ENCODE measurements at regions not wholly inside any gene's neighbourhood (a gene's known extent, or its start where the extent isn't known, plus 50 kb on each side); places are given as distances from the start of the nearest gene placed in this dataset.

- no peak for DNase-seq (ENCODE audit: low spot score)
- no peak for TF ChIP-seq CTCF (IDR thresholded peaks at IDR 0.05; ENCODE audit: extremely low read depth, missing control alignments)
These were observed 1046.5 kb upstream of the ARRDC3 start for GRCh38 chr5:92429646-92430045.

GRCh38 chr5:92428415-92428814, 1045.3 kb upstream of the ARRDC3 start:
- no peak for DNase-seq (ENCODE audit: low spot score)
- no peak for TF ChIP-seq CTCF (IDR thresholded peaks at IDR 0.05; ENCODE audit: extremely low read depth, missing control alignments)

DNA sequence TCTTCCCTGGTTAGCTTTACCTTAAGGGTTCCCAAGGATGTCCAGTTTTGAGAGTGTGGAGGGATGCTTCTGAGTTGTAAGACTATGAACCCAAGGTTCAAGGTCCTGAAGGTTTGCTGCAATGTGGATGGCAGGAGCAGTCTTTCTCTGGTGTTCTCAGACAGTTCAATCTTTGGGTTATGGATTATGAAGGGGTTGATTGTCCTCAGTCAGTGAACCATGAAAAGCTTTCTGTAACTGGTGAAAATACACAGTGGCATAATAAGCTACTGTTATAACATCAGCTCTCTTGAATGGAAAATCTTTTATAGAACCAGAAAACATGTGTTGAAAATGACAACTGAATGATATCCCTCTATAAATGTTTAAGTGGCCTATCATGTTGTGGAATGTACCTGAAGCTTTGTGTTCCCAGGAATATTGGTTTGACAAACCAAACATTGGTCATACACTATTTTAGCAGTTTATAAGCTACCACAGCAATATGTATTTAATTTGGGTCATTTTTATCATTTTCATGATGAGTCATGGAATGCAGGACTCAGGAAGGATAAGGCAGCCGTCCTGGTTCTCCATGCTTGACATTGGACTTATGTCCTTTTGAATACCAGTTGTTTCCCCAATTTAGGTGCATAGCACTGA, 1041.8 kb upstream of the ARRDC3 start:
- no peak for DNase-seq (ENCODE audit: low spot score)
- no peak for TF ChIP-seq CTCF (IDR thresholded peaks at IDR 0.05; ENCODE audit: extremely low read depth, missing control alignments)

GRCh38 chr5:92421942-92422341, 1038.8 kb upstream of the ARRDC3 start:
- DNase-seq (ENCODE audit: low spot score): no peak
- TF ChIP-seq CTCF (IDR thresholded peaks at IDR 0.05; ENCODE audit: extremely low read depth, missing control alignments): no peak

DNA sequence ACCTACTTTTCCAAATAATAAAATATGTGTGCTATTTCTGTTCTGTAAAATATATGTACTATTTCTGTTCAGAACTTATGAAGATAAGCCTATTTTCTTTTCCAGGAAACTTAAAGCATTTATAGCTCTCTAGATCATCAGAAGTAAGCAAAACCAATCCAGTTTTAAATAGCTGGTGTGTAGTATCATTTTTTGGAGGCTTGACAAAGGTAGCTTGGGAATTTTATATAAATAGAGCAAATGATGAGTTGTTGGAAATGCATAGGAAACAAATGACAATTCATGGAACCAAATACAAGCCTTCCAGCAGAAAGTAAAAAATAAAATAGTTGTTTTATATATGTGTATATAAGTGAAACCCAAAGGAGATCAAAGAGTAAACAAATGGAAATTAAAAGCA, 1038.1 kb upstream of the ARRDC3 start:
- DNase-seq (ENCODE audit: low spot score): no peak
- no peak for TF ChIP-seq CTCF (IDR thresholded peaks at IDR 0.05; ENCODE audit: extremely low read depth, missing control alignments)

- no peak for TF ChIP-seq CTCF (IDR thresholded peaks at IDR 0.05; ENCODE audit: extremely low read depth, missing control alignments)
- no peak for DNase-seq (ENCODE audit: low spot score)
These were observed 1036.1 kb upstream of the ARRDC3 start for GRCh38 chr5:92419261-92419660.

- DNase-seq (ENCODE audit: low spot score): no peak
- TF ChIP-seq CTCF (IDR thresholded peaks at IDR 0.05; ENCODE audit: extremely low read depth, missing control alignments): no peak
These were observed 1035.2 kb upstream of the ARRDC3 start for GRCh38 chr5:92418341-92418740.

All from GM20000 (cell line).